Astrocyte of the spinal cord (primary cell): ENCODE measurements at regions not wholly inside any gene's neighbourhood (a gene's known extent, or its start where the extent isn't known, plus 50 kb on each side); places are given as distances from the start of the nearest gene placed in this dataset.

Experiments used
- DNase-seq: peaks from one replicate; pipeline ENCODE4 v3.0.0; 2011; ENCODE audit warnings: low read depth, low spot score
- H3K4me3 ChIP-seq: 2 replicates; pipeline ENCODE4 v1.5.1; 2011; ENCODE audit warnings: low read depth, mild to moderate bottlenecking, low read length, moderate library complexity
- CTCF ChIP-seq: IDR thresholded peaks from 2 replicates; pipeline ENCODE4 v1.5.1; 2012; ENCODE audit warnings: low read depth, mild to moderate bottlenecking, low read length, inconsistent platforms
- in situ Hi-C: cut with HindIII; loops from 2 replicates; pipeline ENCODE4 v1.10.0; 2017; ENCODE audit warnings: low sequenced_read_pairs

- no peak for DNase-seq
- H3K4me3 ChIP-seq = no peak overlapping the region
- TF ChIP-seq CTCF = no peak
- in situ Hi-C loops = no loop called here
These were observed 204.2 kb upstream of the CDH20 start for GRCh38 chr18:61129001-61129400.

- H3K4me3 ChIP-seq = no peak overlapping the region
- no peak for DNase-seq
- in situ Hi-C loops = no loop called here
- no peak for TF ChIP-seq CTCF
These were observed 201.2 kb upstream of the CDH20 start for GRCh38 chr18:61132031-61132430.

- no peak overlapping the region for H3K4me3 ChIP-seq
- TF ChIP-seq CTCF = no peak
- in situ Hi-C loops = no loop called here
- no peak for DNase-seq
These were observed 199.4 kb upstream of the CDH20 start for GRCh38 chr18:61133783-61134182.

GRCh38 chr18:61136711-61137251 lies 196.4 kb upstream of the CDH20 start:
- H3K4me3 ChIP-seq = no peak overlapping the region
- no peak for TF ChIP-seq CTCF
- in situ Hi-C loops = no loop called here
- DNase-seq = no peak

- no peak for DNase-seq
- no peak overlapping the region for H3K4me3 ChIP-seq
- in situ Hi-C loops = no loop called here
- TF ChIP-seq CTCF = no peak
These were observed 191.5 kb upstream of the CDH20 start for GRCh38 chr18:61141691-61142090.

- TF ChIP-seq CTCF = no peak
- in situ Hi-C loops = no loop called here
- H3K4me3 ChIP-seq = no peak overlapping the region
These were observed 184.9 kb upstream of the CDH20 start for GRCh38 chr18:61148322-61148721.

GRCh38 chr18:61149786-61150185 lies 183.4 kb upstream of the CDH20 start:
- DNase-seq = no peak
- TF ChIP-seq CTCF = no peak
- in situ Hi-C loops = no loop called here
- H3K4me3 ChIP-seq = no peak overlapping the region

More at GRCh38 chr18:61148322-61148721, 184.9 kb upstream of the CDH20 start:
- DNase-seq = no peak
